ENCODE measurements at regions not wholly inside any gene's neighbourhood (a gene's known extent, or its start where the extent isn't known, plus 50 kb on each side); places are given as distances from the start of the nearest gene placed in this dataset.

- TF ChIP-seq CTCF (IDR thresholded peaks at IDR 0.05; ENCODE audit: control extremely low read depth in 1 of 3, insufficient read depth in 1 of 3, low read depth in 1 of 3, low read length in 3 of 3): no peak
- TF ChIP-seq TEAD4 (IDR thresholded peaks at IDR 0.05; ENCODE audit: low read depth, low read length): no peak
- TF ChIP-seq POLR2A (IDR thresholded peaks at IDR 0.05; ENCODE audit: control extremely low read depth in 1 of 2, low read depth in 2 of 2, low read length in 2 of 2): no peak
- TF ChIP-seq RBBP5 (IDR thresholded peaks at IDR 0.05; ENCODE audit: borderline replicate concordance, low read depth, low read length): no peak
- no peak for TF ChIP-seq SUZ12 (IDR thresholded peaks at IDR 0.05; ENCODE audit: low read length)
- no peak for TF ChIP-seq TAF1 (IDR thresholded peaks at IDR 0.05; ENCODE audit: low read depth, low read length)
- no peak for TF ChIP-seq SRF (IDR thresholded peaks at IDR 0.05; ENCODE audit: low read depth, low read length)
- no peak for TF ChIP-seq CBX5 (IDR thresholded peaks at IDR 0.05; ENCODE audit: low read depth, low read length)
- no peak for TF ChIP-seq POLR2AphosphoS5 (IDR thresholded peaks at IDR 0.05; ENCODE audit: low read depth, low read length)
- TF ChIP-seq SIX5 (IDR thresholded peaks at IDR 0.05; ENCODE audit: low read depth, low read length): no peak
Measured at GRCh38 chrX:113804819-113805218, 779.1 kb upstream of the HTR2C start.
